Stromal cell of bone marrow (primary cell): ENCODE measurements at regions not wholly inside any gene's neighbourhood (a gene's known extent, or its start where the extent isn't known, plus 50 kb on each side); places are given as distances from the start of the nearest gene placed in this dataset.

Experiments
- DNase-seq: peaks from one replicate; pipeline ENCODE4 v3.0.0-alpha.2; 2012; ENCODE audit warnings: low read depth

DNA sequence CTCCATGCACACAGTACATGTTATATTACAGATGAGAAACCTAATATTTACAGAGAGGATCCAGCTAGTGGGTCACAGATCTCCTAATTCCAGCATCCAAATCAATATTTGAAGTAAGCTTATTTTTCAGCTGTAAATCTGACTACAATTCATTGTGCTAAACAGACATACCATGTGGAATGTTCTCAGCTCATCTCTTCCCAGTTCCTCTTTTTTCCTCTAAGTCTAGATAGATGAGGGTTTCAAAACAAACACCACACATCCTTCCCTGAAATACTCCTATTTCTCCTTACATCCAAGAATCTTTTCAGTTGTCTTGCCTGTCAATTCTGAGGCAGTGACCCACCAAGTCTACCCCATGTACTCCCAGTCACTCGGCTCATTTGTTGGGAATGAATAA, 200.7 kb upstream of the PIK3C3 start:
- no peak for DNase-seq

DNA sequence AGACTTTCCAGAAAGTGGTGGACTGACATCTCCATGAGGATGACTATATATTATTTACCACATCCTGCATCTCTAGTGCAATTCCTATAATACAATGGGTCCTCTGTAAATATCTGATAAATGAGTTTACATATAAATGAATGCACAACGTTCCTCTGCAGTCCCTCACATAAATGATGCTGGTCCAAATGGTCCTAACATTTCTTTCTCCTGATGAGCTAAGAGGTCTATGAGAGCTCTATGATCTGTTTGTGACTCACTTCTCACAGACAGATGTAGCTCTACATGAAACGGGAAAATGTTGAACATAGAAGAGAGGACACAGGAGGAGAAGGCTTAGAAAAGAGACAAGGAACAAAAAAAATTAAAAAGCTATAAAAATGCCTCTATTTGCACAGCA, 201.2 kb upstream of the PIK3C3 start:
- DNase-seq, result no peak

GRCh38 chr18:41752826-41753225, 202.2 kb upstream of the PIK3C3 start:
- DNase-seq, result no peak

GRCh38 chr18:41751652-41752051, 203.4 kb upstream of the PIK3C3 start:
- DNase-seq, result no peak

- no peak for DNase-seq
Observed at GRCh38 chr18:41751161-41751560, 203.9 kb upstream of the PIK3C3 start.

- DNase-seq, result no peak
Observed at GRCh38 chr18:41747723-41748242, 207.3 kb upstream of the PIK3C3 start.

GRCh38 chr18:41745166-41746049, 209.6 kb upstream of the PIK3C3 start:
- DNase-seq, result peak; percentile 3

DNA sequence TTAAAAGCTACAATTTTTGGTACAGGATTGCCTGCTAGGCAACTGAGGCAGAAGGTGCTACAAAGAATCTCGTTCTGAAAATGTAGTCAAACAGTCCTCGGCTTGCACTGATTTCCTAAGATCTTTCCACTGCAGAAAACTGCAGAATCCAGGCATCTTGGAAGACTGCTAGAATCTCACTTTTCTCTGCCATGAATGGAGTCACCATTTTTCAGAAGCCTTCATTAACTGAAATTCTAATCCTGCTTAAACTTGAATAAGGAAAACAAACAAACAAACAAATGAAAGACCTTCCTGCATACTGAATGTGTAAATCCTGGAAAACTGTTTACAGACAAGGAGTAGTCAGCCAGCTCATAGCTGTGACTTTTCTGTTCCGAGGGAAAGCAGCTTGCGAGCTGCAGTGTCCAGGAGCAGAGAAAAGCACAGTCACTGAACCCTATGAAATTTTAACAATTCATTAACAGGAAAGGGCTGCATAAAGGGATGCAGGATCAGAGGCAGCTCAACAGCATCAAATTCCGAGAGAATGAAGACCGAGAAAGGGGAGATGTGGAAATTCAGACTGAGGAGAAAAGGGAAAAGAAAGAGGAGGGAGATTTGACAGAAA, 210.5 kb upstream of the PIK3C3 start:
- no peak for DNase-seq

DNA sequence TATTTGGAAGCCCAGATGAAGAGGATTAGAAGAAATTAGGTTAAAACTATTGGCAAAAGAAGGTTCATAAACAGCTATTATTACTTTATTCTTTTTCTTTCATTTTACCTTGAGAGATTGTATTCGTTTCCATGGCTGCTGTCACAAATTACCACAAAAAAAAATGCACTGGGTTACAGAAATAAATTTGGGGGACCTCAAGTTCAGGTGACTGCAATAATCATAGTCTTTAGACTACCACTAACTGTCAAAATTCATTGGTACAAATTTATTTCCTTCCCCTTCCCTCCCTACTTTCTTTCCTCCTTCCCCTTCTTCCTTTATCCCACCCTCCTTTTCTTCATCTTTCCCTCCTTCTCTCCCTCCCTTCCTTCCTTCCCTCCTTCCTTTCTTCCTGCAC, 217.8 kb upstream of the PIK3C3 start:
- no peak for DNase-seq

DNA sequence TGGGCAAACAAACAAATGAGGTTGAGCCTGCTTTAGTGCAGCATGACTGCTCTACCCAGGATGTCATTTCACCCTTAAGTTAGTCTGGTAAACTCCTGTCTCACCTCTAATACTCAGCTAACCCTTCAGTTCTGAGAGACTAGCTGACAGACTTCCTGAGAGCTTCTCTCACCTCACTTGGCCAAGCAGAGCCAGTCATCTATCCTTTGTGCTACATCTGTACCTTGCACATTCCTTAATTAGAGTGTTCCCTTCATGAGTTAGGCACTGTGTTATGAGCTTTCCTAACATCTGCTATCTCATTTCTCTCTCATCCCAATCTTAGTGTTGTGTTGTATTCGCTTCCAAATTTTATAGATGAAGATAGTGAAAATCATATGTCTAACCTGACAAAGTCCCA, 220.1 kb upstream of the PIK3C3 start:
- no peak for DNase-seq

- no peak for DNase-seq
Observed at GRCh38 chr18:41732356-41732755, 222.7 kb upstream of the PIK3C3 start.

GRCh38 chr18:41731884-41732283, 223.2 kb upstream of the PIK3C3 start:
- DNase-seq, result no peak

GRCh38 chr18:41724195-41724594, 230.8 kb upstream of the PIK3C3 start:
- DNase-seq, result no peak

GRCh38 chr18:41721103-41721790, 233.8 kb upstream of the PIK3C3 start:
- no peak for DNase-seq

GRCh38 chr18:41720226-41720625, 234.8 kb upstream of the PIK3C3 start:
- no peak for DNase-seq

DNA sequence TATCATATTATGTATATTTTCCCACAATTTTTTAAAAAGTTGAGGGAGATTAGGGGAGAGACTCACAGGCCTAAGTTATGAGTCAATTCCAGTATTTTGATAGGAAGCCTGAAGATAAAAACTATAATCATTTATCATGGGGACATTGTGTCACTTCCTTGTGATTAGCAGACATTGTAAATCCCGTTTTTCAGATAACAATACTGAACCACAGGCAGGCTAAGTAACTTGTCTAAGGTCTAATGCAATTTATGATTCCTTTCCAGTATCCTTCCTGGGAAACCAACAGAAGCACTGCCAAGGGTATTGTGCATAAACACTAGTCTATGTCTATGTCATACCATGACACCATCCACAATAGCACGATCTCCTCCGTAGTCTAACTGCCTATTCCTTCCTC, 235.2 kb upstream of the PIK3C3 start:
- DNase-seq, result no peak

- no peak for DNase-seq
Observed at GRCh38 chr18:41714872-41715271, 240.2 kb upstream of the PIK3C3 start.

DNA sequence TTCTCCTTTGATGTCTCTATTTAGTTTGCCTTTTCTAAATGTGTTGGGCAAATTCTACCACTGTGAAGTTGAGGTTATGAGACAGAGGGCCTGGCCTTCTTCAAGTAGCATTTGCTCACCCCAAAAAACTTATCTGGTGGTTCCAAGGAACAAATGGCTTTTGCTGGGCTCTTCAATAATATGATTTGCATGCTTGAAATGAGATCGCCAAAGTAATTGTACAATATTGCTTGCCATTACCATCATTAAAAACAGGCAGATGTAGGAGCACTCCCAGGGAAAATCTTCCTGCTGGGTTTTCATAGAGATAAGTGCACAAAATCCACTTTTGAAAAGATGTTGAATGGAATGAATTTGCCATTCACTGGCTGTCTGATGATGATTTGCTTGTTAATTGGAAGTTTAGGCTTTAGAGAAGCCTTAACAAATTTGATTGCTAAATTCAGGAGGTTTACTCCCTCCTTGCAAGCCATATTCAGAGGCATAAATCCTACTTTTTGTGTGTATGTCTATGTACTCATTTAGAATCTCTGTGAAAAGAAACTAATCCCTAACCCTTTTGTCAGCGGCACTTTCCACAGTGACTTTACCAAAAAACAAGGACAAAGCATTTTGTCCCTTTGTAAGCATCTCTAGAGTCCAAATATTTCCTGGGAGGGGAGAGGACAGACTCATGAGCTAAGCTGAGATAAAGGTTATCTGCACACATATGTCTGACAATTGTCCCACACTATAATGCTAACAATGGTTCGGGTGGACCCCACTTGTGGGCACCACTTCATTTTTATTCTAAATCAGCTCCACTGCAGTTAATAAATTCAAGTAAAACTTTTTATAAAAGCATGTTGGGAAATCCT, 240.8 kb upstream of the PIK3C3 start:
- no peak for DNase-seq

DNA sequence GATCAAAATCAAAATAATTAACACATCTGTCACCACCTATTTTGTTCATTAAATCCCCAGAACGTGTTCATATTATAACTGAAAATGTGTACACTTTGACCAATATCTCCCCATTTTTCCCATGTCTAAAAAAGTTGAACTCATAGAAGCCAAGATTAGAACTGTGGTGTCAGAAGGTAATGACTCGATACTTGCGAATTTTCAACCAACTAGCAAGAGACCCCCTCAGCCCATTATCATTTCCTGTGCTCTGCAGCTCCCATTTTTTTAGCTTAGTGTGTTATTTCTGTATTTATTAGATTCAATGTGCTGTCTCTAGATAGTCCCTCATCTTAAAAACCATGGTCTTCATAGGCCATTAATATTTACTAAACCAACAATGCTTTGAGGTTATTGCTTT, 248.7 kb upstream of the PIK3C3 start:
- DNase-seq, result no peak

DNA sequence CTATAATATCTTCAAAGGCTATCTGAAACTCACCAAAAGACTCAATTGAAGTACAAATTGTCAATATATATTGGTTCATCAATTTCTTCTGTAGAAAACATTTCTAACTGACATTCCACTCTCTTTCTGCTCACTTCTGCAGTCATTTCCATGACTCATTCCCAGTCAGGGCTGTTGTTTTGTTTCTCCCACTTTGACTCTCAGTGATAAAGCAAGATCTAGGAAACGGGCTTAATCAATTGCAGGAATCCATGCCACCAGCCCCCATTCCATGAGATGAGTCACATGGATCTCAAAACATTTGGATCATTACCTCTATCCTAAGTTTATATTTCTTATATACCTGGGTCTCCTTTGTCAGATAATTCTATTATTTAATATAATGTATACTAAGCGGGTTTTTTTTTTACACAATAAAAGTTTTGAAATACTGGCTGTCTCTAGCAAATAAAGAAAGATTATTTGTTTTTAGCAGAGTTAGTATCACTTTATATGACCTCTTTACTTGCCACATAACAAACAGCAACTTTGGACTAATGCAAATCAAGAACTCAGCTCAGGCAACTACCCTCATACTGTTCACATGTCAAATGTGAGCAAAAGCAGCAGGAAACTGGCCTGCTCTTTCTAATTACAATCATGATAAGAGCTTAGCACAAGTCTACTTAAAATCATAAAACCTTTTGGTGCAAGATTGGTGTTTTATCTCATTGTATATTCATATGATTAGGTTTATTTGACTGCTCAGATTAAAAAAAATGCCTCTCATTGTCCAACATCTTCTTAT, 251.1 kb upstream of the PIK3C3 start:
- DNase-seq, result no peak

DNA sequence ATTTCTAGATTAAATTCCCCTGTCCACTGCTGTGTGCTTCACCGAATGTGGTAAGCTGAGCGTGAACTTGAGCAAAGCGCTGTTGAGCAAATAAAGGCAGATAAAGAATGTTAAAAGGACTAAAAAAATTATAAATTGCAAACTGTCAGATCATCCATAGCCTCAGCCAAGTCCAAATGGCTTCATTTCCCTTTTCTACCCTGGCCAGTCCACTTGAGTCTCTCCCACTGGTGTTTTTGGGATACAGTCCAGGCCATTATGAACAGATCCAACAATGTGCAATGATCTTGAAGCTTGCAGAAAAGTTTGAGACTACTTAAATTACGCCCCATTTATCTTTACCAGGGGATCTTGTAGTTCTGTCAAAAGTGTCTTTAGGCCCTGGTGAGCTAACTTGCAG, 254.6 kb upstream of the PIK3C3 start:
- DNase-seq, result no peak
